Lower lobe of right lung (tissue), 2 donors: ENCODE measurements at regions not wholly inside any gene's neighbourhood (a gene's known extent, or its start where the extent isn't known, plus 50 kb on each side); places are given as distances from the start of the nearest gene placed in this dataset.

Source experiments
- ATAC-seq, 2 donors: fragments of 200-7000 bp; cut with Tn5 transposase; one replicate each; pipeline ENCODE4 v1.9.1; 2020 to 2022; ENCODE audit warnings: mild to moderate bottlenecking in 2 of 2, moderate library complexity in 2 of 2
- DNase-seq: peaks from one replicate; pipeline ENCODE4 v3.0.0-alpha.2; 2020
- H3K27ac ChIP-seq: fragments of 200-600 bp; one replicate; pipeline ENCODE4 v1.8.0; 2022
- H3K27me3 ChIP-seq: fragments of 200-600 bp; one replicate; pipeline ENCODE4 v1.8.0; 2022; ENCODE audit warnings: low read depth
- H3K36me3 ChIP-seq: fragments of 200-600 bp; one replicate; pipeline ENCODE4 v1.8.0; 2022; ENCODE audit warnings: mild to moderate bottlenecking
- H3K4me1 ChIP-seq: fragments of 200-600 bp; one replicate; pipeline ENCODE4 v1.8.0; 2022
- H3K4me3 ChIP-seq: fragments of 200-600 bp; one replicate; pipeline ENCODE4 v1.8.0; 2022; ENCODE audit warnings: mild to moderate bottlenecking
- H3K9me3 ChIP-seq: fragments of 200-600 bp; one replicate; pipeline ENCODE4 v1.8.0; 2022
- intact Hi-C: fragments of 100-400 bp; cut with DNase I; formaldehyde crosslinking; loops from one replicate; pipeline ENCODE4 v1.11.0; 2022
- TF ChIP-seq, protein P1 (sequence below): fragments of 200-600 bp; IDR thresholded peaks from one replicate; pipeline ENCODE4 v1.8.0; 2022; ENCODE audit warnings: antibody characterized with exemption, mild to moderate bottlenecking
- donor health status: DM: no; HTN: yes; CAD: no; lungs with severe emphysema.

DNA sequence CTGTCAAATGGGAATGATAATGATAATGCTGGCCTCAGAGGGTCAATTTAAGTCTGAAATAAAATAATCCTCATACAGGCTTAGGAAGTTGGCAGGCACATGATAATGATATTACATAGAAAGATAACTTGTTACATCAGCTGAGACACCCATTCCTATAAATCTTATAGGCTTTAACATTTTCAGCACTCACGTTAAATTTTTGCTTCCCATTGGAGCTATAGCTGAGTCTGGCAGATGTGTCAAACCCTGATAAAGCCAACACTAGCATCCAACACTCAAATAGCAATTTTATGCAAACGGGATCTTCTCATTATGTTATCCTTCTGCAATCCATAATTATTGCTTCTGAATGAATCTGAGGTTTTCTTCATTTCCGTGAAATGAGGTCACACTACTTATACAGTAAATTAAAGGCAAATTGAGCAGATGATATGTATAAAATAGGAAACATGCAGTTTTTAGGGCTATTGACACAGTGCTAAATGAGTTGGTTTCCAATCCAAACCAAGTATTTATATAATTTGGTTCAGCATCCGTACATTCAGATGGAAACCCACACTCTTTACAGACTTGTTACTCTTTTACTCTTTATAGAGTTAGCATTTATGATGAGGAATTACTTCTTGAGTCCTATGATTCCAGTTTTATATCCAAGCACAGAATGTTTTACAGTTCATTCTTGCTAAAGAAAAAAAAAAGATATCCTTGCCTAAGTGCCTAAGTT lies 481.6 kb downstream of the BTBD3 start:
- TF ChIP-seq, protein P1, sequence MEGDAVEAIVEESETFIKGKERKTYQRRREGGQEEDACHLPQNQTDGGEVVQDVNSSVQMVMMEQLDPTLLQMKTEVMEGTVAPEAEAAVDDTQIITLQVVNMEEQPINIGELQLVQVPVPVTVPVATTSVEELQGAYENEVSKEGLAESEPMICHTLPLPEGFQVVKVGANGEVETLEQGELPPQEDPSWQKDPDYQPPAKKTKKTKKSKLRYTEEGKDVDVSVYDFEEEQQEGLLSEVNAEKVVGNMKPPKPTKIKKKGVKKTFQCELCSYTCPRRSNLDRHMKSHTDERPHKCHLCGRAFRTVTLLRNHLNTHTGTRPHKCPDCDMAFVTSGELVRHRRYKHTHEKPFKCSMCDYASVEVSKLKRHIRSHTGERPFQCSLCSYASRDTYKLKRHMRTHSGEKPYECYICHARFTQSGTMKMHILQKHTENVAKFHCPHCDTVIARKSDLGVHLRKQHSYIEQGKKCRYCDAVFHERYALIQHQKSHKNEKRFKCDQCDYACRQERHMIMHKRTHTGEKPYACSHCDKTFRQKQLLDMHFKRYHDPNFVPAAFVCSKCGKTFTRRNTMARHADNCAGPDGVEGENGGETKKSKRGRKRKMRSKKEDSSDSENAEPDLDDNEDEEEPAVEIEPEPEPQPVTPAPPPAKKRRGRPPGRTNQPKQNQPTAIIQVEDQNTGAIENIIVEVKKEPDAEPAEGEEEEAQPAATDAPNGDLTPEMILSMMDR = no peak
- Histone ChIP-seq H3K27ac (no peak overlapping the region), H3K4me1 (no peaks in the 10 kb centered on the region), H3K27me3 (no peaks in the 10 kb centered on the region), H3K36me3 (no peaks in the 10 kb centered on the region), H3K4me3 (no peak overlapping the region), H3K9me3 (no peaks in the 10 kb centered on the region)
- intact Hi-C loops = no loop called here
- ATAC-seq = no peak
- DNase-seq = no peak

DNA sequence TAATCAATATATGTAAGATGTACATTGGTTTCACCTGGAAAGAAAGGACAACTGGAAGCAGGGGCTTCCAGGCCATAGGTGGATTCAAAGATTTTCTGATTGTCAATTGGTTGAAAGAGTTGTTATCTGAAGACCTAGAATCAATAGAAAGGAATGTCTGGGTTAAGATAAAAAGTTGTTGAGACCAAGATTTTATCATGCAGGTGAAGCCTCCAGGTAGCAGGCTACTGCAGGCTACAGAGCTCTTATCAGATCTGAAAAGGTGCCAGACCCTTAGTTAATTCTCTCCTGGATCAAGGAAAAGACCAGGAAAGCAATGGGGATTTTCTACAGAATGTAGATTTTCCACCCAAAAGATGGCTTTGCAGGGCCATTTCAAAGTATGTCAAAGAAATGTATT lies 487.2 kb downstream of the BTBD3 start:
- intact Hi-C loops = no loop called here
- Histone ChIP-seq H3K4me1 (no peaks in the 10 kb centered on the region), H3K27me3 (no peaks in the 10 kb centered on the region), H3K27ac (no peak overlapping the region), H3K9me3 (peaks cover 21% of the 10 kb centered on the region), H3K36me3 (no peaks in the 10 kb centered on the region), H3K4me3 (no peak overlapping the region)
- DNase-seq = no peak
- no peak for ATAC-seq
- TF ChIP-seq, protein P1 = no peak

DNA sequence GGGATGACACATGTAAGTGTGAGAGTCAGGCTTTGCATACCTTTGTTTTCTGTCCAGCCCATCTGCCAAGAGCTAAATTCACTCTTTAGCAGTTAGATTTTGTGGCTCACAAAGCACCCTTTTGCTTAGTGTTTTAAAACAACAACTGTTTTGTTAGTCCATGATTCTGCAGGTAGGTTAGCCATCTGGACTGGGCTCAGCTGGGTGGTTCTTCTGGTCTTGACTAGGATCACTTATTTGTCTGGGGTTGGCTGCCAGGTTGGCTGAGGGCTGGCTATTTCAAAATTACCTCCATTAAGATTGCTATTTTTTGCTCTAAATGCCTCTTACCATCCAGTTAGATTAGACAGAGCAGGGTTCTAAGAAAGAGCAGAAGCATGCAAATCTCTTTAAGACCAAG lies 489.3 kb downstream of the BTBD3 start:
- no peaks in the 10 kb centered on the region for H3K4me1 ChIP-seq
- no peak for DNase-seq
- no peaks in the 10 kb centered on the region for H3K27me3 ChIP-seq
- intact Hi-C loops = no loop called here
- H3K9me3 ChIP-seq = peaks cover 21% of the 10 kb centered on the region
- H3K36me3 ChIP-seq = no peaks in the 10 kb centered on the region
- no peak overlapping the region for H3K27ac ChIP-seq
- ATAC-seq = no peak
- TF ChIP-seq, protein P1 = no peak
- H3K4me3 ChIP-seq = no peak overlapping the region

DNA sequence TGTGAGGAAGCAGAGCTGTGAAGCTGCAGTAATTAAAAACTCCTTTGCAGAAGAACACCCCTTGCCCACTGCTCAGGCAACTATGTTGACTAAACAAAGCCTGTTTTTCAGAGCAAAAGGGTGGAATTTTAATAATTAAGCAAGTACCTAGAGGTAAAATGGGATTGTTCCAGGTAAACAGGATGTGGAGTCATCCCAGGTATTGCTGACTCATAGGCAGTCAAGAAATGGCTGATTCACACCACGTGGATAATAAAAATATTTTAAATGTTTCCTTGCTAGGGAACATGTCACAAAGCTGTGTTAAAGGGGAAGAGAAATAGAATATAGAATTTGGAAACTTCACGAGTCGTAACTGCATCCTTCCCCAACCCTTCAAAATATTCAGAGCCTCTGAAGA lies 491.8 kb downstream of the BTBD3 start:
- Histone ChIP-seq H3K4me3 (no peak overlapping the region), H3K27ac (no peak overlapping the region), H3K9me3 (peaks cover 21% of the 10 kb centered on the region), H3K4me1 (no peaks in the 10 kb centered on the region), H3K27me3 (no peaks in the 10 kb centered on the region), H3K36me3 (no peaks in the 10 kb centered on the region)
- TF ChIP-seq, protein P1 = no peak
- intact Hi-C loops = no loop called here
- DNase-seq = no peak
- no peak for ATAC-seq

DNA sequence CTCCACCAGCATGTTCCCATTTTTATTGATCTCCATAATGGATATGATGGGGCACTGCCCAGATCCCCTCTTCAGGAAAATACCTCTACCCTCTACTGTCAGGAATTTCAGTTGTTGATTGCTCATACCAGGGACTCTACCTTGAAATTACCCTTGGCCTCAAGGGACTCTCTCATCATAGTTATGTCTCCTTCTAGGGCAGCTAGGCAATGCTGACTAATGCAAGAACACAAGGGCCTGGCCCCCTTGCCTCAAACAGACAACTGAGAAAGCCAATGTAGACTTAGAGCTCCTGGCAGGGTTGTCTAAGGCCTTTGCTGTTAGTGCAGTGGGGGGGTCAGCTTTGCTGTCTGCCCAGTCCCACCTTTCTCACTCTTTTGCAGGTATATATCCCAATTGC lies 493.1 kb downstream of the BTBD3 start:
- Histone ChIP-seq H3K36me3 (no peaks in the 10 kb centered on the region), H3K4me3 (no peak overlapping the region), H3K27me3 (no peaks in the 10 kb centered on the region), H3K9me3 (peaks cover 21% of the 10 kb centered on the region), H3K27ac (no peak overlapping the region), H3K4me1 (no peaks in the 10 kb centered on the region)
- intact Hi-C loops = no loop called here
- no peak for DNase-seq
- no peak for ATAC-seq
- TF ChIP-seq, protein P1 = no peak
